Inflammatory macrophage treated with lipopolysaccharide for 4 hours (primary cell): ENCODE measurements at regions not wholly inside any gene's neighbourhood (a gene's known extent, or its start where the extent isn't known, plus 50 kb on each side); places are given as distances from the start of the nearest gene placed in this dataset.

ENCODE experiments used
- DNase-seq: peaks from one replicate; pipeline ENCODE4 v3.0.0-alpha.2; 2020

DNA sequence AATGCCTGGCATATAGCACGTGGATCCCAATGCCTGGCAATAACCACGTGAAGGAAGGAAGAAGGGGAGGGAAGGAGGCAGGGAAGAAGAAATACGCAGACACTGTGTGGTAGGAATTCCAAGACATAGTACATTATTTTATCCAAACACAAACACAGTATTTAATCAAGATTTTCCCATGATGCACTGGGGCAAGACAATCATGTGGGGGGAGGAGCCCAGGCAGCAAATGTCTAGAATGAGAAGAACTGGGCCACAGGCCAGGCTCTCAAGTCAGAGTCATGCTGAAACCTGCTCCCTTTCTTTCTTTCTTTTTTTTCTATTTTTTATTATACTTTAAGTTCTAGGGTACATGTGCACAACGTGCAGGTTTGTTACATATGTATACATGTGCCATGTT, 717.9 kb downstream of the UQCRFS1 start:
- no peak for DNase-seq

DNA sequence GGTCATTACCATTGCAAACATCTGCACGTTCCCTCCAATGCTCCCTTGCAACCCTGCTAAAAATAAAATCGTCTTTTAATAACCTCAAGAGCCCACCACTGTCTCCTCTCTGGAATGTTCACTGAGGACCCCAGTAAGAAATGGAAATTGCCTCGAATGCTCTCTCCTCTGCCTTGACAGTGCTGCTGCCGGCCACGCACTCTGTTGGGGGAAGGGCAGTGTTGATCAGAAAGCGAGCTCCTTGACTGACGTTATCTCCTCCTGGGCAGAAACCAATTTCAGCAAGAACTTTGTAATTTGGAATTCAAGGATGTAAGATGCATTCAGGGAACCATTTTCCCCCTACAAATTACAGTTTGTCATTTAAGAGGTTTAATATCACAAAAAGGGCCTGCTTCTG, 718.5 kb downstream of the UQCRFS1 start:
- no peak for DNase-seq

GRCh38 chr19:28493884-28494283, 719.1 kb downstream of the UQCRFS1 start:
- no peak for DNase-seq

DNA sequence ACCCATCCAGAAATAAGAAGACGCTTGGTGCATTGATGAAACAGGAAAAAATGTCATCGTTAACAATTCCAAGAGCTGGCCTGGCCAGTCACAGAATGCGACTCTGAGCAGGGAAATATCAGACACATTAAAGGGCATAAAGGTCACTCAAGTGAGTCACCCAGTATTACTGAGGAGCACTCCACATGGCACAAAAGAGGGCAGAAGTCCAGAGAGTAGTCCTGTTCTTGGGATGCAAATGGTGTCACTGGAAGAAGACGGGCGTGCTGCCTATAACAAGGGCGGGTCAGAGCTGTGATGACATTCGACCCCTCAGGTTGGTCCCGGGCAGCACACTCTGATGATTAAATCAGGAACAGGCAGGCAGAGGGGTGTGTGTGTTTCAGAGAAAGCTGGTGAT, 720.3 kb downstream of the UQCRFS1 start:
- no peak for DNase-seq

GRCh38 chr19:28492201-28492600, 720.8 kb downstream of the UQCRFS1 start:
- DNase-seq = no peak

GRCh38 chr19:28489776-28490175, 723.2 kb downstream of the UQCRFS1 start:
- no peak for DNase-seq

DNA sequence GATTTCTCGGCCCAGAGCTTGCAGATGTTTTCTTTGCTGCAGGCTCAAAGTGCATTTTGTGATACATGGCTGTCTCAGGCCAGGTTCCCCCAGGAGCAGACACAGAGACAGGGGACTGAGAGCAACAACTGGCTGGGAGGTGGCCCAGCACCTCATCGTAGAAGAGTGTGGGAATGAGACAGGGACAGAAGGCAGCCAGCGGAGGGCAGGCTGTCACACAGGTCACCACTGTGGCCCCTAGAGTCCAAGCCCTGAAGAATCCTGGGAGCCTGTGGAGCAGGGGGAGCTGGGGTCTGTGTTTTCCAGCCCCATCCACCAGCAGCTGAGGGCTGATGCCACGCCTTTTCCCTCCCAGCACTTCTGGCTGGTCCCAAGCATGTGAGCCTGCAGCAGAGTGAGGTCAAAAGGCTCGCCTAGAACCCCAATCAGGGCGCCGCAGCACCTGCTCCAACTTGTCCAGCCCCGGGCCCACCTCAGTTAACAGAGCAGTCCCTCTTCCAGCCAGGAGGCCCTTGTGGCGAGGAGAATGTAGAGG, 723.8 kb downstream of the UQCRFS1 start:
- no peak for DNase-seq

DNA sequence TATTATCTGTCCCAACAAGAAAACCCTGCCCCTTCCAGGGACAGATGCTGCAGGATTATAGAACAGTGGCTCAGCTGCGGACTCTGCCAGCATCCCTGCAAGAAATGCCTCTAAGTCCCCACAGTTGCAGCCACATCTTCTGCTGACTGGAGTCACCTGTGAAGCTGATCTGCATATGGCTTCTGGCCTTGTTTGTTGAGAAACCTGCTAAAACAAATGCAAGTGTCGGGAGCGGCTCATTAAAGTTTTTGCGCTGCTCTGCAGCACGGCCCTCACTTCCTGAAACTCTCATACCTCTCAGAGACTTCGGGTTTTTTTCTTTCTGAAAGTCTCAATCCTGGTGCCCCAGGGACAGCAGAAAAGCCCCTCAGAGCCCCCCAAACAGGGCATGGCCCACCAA, 725.0 kb downstream of the UQCRFS1 start:
- no peak for DNase-seq

DNA sequence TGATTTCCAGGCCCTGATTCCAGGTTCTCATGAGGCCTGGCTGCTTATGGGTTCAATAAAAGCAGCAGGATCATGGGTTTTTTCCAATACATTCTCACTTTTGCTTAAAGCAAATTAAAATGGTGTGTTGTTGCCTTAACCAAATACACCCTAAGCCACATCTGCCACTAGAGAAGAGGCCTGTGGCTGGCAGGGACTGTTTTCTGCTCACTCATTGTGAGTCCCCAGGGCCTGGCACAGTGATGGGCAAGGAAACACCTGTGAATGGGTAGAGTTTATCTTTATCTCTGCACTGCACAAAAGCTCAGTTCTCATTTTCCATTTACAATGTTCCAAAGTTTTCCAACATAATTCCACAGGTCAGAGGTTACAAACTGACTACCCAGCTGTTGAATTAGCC, 726.0 kb downstream of the UQCRFS1 start:
- DNase-seq = no peak

GRCh38 chr19:28486473-28486872, 726.5 kb downstream of the UQCRFS1 start:
- no peak for DNase-seq

- DNase-seq = peak; percentile 43
These were observed 727.7 kb downstream of the UQCRFS1 start for GRCh38 chr19:28485292-28485691.

DNA sequence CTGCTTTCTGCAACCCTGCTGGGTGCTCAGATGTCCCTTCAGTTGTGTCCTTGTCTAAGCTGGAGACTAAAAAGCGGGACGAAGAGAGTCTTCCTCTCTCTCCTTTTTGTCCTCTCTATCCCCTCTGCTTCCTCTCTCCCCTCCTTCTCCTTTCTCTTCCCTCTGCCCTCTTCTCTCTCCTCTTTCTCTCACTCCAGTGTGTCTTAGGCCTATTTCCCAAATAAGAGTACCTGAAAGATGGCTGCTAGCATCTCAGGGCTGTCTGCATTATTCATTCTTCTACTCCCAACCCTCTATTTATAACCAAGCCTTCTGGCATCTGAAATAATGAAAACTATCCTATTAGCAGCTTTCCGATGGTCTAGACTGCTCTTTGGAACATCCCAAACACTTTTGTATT, 729.8 kb downstream of the UQCRFS1 start:
- DNase-seq = no peak

GRCh38 chr19:28482221-28482620, 730.7 kb downstream of the UQCRFS1 start:
- no peak for DNase-seq

- no peak for DNase-seq
These were observed 731.3 kb downstream of the UQCRFS1 start for GRCh38 chr19:28481674-28482073.

- DNase-seq = peak; percentile 70
These were observed 737.4 kb downstream of the UQCRFS1 start for GRCh38 chr19:28475525-28475924.

GRCh38 chr19:28472843-28473242, 740.1 kb downstream of the UQCRFS1 start:
- peak; percentile 65 for DNase-seq

DNA sequence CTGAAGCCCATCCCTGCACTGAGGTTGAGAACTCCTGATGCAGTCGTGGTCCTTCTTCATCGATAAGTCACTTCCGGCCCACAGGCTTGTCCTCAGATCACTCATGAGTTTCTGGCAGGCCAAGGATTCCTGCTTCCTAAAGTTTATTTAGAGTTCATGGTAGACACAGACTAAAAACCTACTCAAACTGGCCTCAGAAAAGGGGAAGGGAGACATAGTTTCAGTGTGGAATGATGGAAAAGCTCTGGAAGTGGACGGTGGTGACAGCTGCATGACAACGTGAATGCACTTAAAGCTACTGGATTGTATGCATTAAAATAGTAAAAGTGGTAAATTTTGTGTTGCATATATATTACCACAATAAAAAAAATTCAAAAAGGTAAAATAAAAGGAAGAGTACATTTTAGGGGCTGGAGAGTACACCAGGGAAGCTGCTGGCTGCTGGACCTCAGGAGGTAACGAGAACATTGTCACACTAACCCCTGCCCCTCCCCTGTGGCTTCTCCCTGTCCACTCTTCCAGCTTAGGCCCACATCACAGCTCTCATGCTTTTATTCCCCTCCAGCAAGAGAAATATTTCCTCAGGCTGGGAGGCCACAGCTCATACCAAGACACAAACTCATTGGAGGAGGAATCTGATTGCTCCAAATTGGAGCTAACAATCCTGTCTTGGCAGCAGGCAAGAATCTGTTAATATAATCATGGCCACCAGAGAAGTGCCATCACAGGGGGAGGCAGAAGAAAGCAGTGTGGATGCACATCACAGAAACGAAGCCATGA, 741.0 kb downstream of the UQCRFS1 start:
- no peak for DNase-seq

DNA sequence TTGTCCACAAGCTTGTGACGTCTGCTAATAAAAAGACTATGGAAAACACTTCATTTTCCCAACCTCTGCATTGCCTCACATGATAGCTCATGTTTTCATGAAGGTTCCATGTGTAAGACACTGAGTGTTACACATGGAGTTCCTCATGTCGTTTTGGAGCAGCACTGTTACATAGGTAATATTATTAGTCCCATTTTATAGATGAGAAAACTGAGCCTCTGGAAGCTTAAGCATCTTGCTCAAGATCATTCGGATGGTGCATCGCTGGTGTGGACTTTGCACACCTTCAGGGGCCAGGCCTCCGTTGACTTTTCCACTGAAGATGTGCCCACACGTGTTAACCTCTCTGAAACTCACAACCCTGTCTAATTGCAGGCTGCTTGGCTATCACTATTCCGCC, 743.4 kb downstream of the UQCRFS1 start:
- no peak for DNase-seq

DNA sequence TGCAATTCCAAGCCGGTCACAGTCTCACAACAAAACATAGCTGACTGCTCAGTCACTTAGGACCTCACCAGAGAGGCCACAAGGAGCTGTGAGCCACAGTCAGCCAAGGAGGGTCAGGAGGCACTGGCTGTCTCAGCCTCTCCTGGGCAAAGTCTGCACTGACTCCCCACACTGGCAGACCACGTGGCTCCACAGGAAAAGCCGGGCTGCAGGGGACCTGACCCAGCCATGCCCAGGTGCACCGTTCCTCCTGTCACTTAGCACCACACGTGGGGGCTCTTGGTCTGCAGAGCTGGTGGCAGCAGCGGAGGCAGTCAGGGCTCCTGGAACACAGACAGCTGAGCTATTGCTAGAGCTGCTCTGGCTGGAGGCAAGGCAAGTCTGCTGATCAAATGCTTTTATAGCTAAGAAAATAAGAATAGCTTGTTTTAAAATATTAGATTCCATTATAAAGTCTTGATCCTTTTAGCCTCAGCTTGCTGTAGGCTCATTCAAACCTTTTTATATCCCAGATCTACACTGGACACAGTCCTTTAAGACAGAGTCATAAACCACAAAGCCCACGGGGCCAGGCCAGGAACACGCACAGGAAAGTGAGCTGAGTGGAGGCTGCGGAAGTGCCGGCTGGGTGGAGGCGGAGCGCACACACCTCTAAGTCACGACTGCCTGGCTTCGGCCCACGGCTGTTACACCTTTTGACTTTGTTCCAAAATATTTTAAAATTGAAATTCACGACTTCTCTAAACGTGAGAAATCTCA, 744.1 kb downstream of the UQCRFS1 start:
- no peak for DNase-seq

- DNase-seq = peak; percentile 60
These were observed 746.6 kb downstream of the UQCRFS1 start for GRCh38 chr19:28466107-28467045.

DNA sequence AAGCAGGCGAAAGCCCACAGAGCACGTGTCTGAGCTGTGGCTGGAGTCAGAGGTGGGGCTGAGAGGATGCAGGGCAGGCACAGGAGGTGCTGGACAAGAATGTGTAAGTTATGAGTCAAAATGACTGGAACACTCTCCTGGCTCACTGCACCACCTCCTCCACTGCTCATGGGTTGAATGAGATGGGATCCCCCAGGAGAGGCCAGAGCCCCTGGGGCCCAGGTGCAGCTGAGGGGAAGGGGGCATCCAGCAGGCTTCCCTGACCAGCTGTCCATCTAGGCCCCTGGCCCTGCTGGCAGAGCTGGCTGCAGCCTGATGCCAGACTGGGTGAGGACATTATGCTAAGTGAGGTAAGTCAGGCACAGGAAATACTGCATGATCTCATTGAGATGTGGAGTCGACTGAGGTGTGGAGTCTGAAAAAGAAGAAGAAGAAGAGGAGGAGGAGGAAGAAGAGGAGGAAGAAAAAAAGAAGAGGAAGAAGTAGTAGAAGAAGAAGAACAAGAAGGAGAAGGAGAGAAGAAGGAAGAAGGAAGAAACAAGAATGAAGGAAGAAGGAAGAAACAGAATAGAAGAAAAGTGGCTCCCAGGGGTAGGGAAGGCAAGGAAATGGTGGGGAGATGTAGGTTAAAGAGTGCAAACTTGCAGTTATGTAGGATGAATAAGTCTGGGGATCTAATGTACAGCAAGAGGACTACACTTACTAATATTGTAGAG, 747.4 kb downstream of the UQCRFS1 start:
- DNase-seq = no peak

DNA sequence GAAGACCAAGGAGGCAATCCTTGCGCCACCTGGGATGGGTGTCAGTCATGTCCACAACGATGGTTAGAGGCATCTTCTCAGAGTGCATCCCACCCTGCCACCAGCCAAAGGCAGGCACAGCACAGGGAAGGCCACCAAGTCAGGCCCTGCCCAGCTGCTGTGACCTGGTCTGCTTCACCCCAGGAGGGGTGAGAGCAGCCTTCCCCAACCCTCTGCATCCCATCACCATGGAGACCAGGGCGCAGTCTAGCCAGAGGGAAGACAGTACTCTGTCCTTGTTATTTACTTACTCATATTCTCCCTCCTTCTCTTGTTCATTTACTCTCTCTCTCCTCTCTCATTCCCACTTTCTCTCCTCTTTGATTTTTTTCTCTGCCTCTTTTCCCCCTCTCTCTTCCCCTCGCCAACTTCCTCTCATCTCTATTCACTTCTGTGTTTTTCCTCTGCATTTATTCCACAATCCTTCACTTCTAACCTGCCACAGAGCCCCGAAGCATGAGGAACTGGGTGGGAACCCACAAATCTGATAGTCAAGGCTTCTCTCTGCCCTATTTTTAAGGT, 749.4 kb downstream of the UQCRFS1 start:
- DNase-seq = no peak
